GM12878 (cell line): ENCODE measurements at regions not wholly inside any gene's neighbourhood (a gene's known extent, or its start where the extent isn't known, plus 50 kb on each side); places are given as distances from the start of the nearest gene placed in this dataset.

Experiments used
- ATAC-seq: fragments of 200-7000 bp; cut with Tn5 transposase; 3 replicates; pipeline ENCODE4 v1.9.1; 2020; ENCODE audit warnings: mild to moderate bottlenecking, moderate library complexity
- BruUV-seq: library from RNA; stranded (reverse); fragments of 400-500 nt; replicated peaks from 2 replicates; lab custom pipeline; 2021; lab: Mats Ljungman, UMichigan
- CTCF ChIA-PET: fragments of 300-600 bp; sonication (Branson Sonifier 250); formaldehyde crosslinking; extraction: SDS; loops from one replicate; lab custom pipeline; 2021; ENCODE audit warnings: inconsistent platforms; lab: Yijun Ruan, JAX
- POLR2A ChIA-PET: fragments of 350-600 bp; formaldehyde crosslinking; extraction: SDS; loops from one replicate; lab custom pipeline; 2021; ENCODE audit warnings: inconsistent platforms; lab: Charles Lee
- RAD21 ChIA-PET: fragments of 300-600 bp; sonication (Branson Sonifier 250); formaldehyde crosslinking; loops from one replicate; lab custom pipeline; 2023; ENCODE audit warnings: antibody characterized with exemption; ENCODE audit not compliant: unreplicated experiment; lab: Charles Lee
- SMC1A ChIA-PET: fragments of 300-600 bp; sonication (Branson Sonifier 250); formaldehyde crosslinking; loops from one replicate; lab custom pipeline; 2023; ENCODE audit not compliant: unreplicated experiment, uncharacterized antibody; lab: Charles Lee
- DNase-seq: peaks from one replicate; pipeline ENCODE4 v3.0.0-alpha.2; 2011; ENCODE audit warnings: low read depth, low spot score
- FAIRE-seq: peaks from 3 replicates; lab custom pipeline; 2011; peaks lifted over from hg19 to GRCh38; lab: Jason Lieb, UNC
- H2AFZ ChIP-seq: 2 replicates; pipeline ENCODE4 v1.6.0; 2011; ENCODE audit warnings: low read depth, low read length, control low read depth; ENCODE audit not compliant: control insufficient read depth
- H3K27ac ChIP-seq: 2 replicates; pipeline ENCODE4 v1.5.1; 2011; ENCODE audit warnings: control low read depth; ENCODE audit not compliant: control insufficient read depth, insufficient read depth
- H3K27me3 ChIP-seq, 2 experiments: replicated peaks in 1 of 2; 2 replicates each; pipeline versions ENCODE4 v1.6.0 to v1.6.1; 2011; ENCODE audit warnings: low read length in 1 of 2; ENCODE audit not compliant: control insufficient read depth in 2 of 2, insufficient read depth in 2 of 2
- H3K36me3 ChIP-seq, 2 experiments: 2 replicates each; pipeline ENCODE4 v1.5.1; 2011; ENCODE audit warnings: low read length in 1 of 2; ENCODE audit not compliant: control insufficient read depth in 2 of 2, insufficient read depth in 2 of 2
- H3K4me1 ChIP-seq: 2 replicates; pipeline ENCODE4 v1.6.1; 2011; ENCODE audit warnings: mild to moderate bottlenecking, low read length, moderate library complexity, mixed read lengths; ENCODE audit not compliant: control insufficient read depth, insufficient read depth
- H3K4me2 ChIP-seq: 2 replicates; pipeline ENCODE4 v1.6.0; 2011; ENCODE audit warnings: control low read depth; ENCODE audit not compliant: control insufficient read depth, insufficient read depth
- H3K4me3 ChIP-seq: fragments of 200-600 bp; sonication (generic); 2 replicates; pipeline ENCODE4 v1.5.1; 2016
- H3K79me2 ChIP-seq: 2 replicates; pipeline ENCODE4 v1.6.0; 2011; ENCODE audit warnings: low read length; ENCODE audit not compliant: control insufficient read depth, insufficient read depth
- H3K9ac ChIP-seq: 2 replicates; pipeline ENCODE4 v1.8.0; 2011; ENCODE audit warnings: low read length, control low read depth, mixed read lengths; ENCODE audit not compliant: control insufficient read depth, insufficient read depth
- H3K9me3 ChIP-seq: replicated peaks from 3 replicates; pipeline ENCODE4 v1.5.1; 2011; ENCODE audit warnings: mild to moderate bottlenecking, low read length; ENCODE audit not compliant: control insufficient read depth, insufficient read depth
- H4K20me1 ChIP-seq: 2 replicates; pipeline ENCODE4 v1.6.0; 2011; ENCODE audit not compliant: control insufficient read depth, insufficient read depth
- MEF2A ChIP-seq: IDR thresholded peaks from 2 replicates; pipeline ENCODE4 v1.6.1; 2011; ENCODE audit warnings: low read depth, mild to moderate bottlenecking, low read length, moderate library complexity; ENCODE audit not compliant: insufficient read depth
- MYC ChIP-seq: IDR thresholded peaks from 2 replicates; pipeline ENCODE4 v1.6.1; 2011; ENCODE audit warnings: mild to moderate bottlenecking, low read length, moderate library complexity, inconsistent platforms; ENCODE audit not compliant: insufficient read depth, insufficient replicate concordance, insufficient read length, severe bottlenecking
- NR2F1 ChIP-seq: fragments of 450-650 bp; conservative IDR thresholded peaks from 2 replicates; pipeline ENCODE4 v1.6.1; 2017; ENCODE audit warnings: mild to moderate bottlenecking
- SMAD1 ChIP-seq: fragments of 450-650 bp; IDR thresholded peaks from 2 replicates; pipeline ENCODE4 v1.6.1; 2018; ENCODE audit warnings: mild to moderate bottlenecking, low read depth; ENCODE audit not compliant: partially characterized antibody
- SP1 ChIP-seq: IDR thresholded peaks from one replicate; pipeline ENCODE4 v1.6.1; 2011; ENCODE audit warnings: low read depth, low read length
- SRF ChIP-seq, 2 experiments: IDR thresholded peaks; 2 replicates each; pipeline ENCODE4 v1.6.1; 2011; ENCODE audit warnings: low read depth in 2 of 2, low read length in 2 of 2, mild to moderate bottlenecking in 1 of 2, moderate library complexity in 1 of 2
- STAT1 ChIP-seq: fragments of 450-650 bp; conservative IDR thresholded peaks from 2 replicates; pipeline ENCODE4 v1.6.1; 2014; ENCODE audit warnings: antibody characterized with exemption, mild to moderate bottlenecking
- TCF7 ChIP-seq: IDR thresholded peaks from 2 replicates; pipeline ENCODE4 v1.6.1; 2014; ENCODE audit warnings: antibody characterized with exemption, borderline replicate concordance
- ZNF622 ChIP-seq: fragments of 450-650 bp; IDR thresholded peaks from 2 replicates; pipeline ENCODE4 v1.6.1; 2017; ENCODE audit warnings: mild to moderate bottlenecking, inconsistent platforms
- WGBS: methylation state at CpG from one replicate; pipeline ENCODE4 v1.1.6; 2016; ENCODE audit warnings: low lambda C conversion rate; ENCODE audit not compliant: insufficient replicate concordance, insufficient coverage; ENCODE audit errors: missing lambda C conversion rate; 5-methylcytosine and 5-hydroxymethylcytosine counted together
- in situ Hi-C: fragments of 300-500 bp; cut with MboI; formaldehyde crosslinking; loops from 9 replicates; pipeline ENCODE4 v1.14.3; 2018; ENCODE audit warnings: mixed read lengths
- intact Hi-C: fragments of 100-400 bp; cut with micrococcal nuclease; formaldehyde crosslinking; loops from one replicate; pipeline ENCODE4 v1.14.2; 2022; ENCODE audit not compliant: unreplicated experiment
- TF ChIP-seq, protein P1 (sequence below), 3 experiments: IDR thresholded peaks in 2 of 3; conservative IDR thresholded peaks in 1 of 3; 2 replicates each; pipeline ENCODE4 v1.5.1; 2011; ENCODE audit warnings: low read depth in 3 of 3, low read length in 3 of 3, mild to moderate bottlenecking in 3 of 3, control low read depth in 2 of 3, moderate library complexity in 2 of 3, inconsistent platforms in 1 of 3, mixed read lengths in 1 of 3; ENCODE audit not compliant: control insufficient read depth in 2 of 3, insufficient read depth in 1 of 3; ENCODE audit errors: extremely low read depth in 1 of 3

DNA sequence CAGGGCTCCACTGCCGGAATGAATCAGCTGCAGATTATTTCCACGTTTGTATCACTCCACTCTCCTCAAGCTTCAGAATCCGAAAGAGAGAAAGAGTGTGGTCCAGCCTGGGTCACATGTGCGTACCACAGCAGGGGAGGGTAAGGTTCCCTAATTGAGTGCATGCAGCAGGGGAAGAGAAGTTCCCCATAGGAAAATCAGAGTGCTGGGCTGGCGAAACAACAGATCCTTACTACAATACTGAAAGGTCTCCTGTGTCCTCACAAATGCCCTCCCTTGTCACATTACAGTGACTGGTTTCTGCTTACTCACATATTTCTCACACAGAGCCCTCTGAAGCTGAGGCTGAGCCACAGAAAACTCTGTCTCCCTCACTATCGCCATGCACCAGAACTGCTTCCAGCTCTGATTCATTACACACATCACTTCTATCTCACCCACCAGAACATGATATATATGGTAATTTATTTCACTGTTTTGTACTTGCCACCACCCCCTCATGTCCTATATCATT lies 532.2 kb upstream of the TUSC1 start:
- RAD21 ChIA-PET, result no interaction called here

More for the DNA sequence above, 532.2 kb upstream of the TUSC1 start:
- TF ChIP-seq ZNF622 (no peak), STAT1 (no peak), MEF2A (no peak), SRF (IDR thresholded peaks at IDR 0.05; ENCODE audit: low read depth in 2 of 2, low read length in 2 of 2) (no peak), SP1 (no peak), NR2F1 (no peak), MYC (no peak), TCF7 (no peak), SMAD1 (no peak)
- TF ChIP-seq, protein P1, sequence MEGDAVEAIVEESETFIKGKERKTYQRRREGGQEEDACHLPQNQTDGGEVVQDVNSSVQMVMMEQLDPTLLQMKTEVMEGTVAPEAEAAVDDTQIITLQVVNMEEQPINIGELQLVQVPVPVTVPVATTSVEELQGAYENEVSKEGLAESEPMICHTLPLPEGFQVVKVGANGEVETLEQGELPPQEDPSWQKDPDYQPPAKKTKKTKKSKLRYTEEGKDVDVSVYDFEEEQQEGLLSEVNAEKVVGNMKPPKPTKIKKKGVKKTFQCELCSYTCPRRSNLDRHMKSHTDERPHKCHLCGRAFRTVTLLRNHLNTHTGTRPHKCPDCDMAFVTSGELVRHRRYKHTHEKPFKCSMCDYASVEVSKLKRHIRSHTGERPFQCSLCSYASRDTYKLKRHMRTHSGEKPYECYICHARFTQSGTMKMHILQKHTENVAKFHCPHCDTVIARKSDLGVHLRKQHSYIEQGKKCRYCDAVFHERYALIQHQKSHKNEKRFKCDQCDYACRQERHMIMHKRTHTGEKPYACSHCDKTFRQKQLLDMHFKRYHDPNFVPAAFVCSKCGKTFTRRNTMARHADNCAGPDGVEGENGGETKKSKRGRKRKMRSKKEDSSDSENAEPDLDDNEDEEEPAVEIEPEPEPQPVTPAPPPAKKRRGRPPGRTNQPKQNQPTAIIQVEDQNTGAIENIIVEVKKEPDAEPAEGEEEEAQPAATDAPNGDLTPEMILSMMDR (IDR thresholded peaks at IDR 0.05 in 2 of 3, conservative IDR thresholded peaks at IDR 0.05 in 1 of 3; ENCODE audit: control insufficient read depth in 2 of 3, extremely low read depth in 1 of 3, insufficient read depth in 1 of 3, low read depth in 3 of 3, low read length in 3 of 3), result no peak
- DNase-seq, result no peak
- in situ Hi-C loops, result no loop called here
- SMC1A ChIA-PET, result no interaction called here
- FAIRE-seq, result no peak
- Histone ChIP-seq H3K4me2 (no peak overlapping the region), H3K36me3 (no peaks in the 10 kb centered on the region), H4K20me1 (no peaks in the 10 kb centered on the region), H3K9ac (no peak overlapping the region), H3K79me2 (no peaks in the 10 kb centered on the region), H3K27ac (no peak overlapping the region), H3K9me3 (no peaks in the 10 kb centered on the region), H3K27me3 (no peaks in the 10 kb centered on the region), H3K4me1 (no peaks in the 10 kb centered on the region), H3K4me3 (no peak overlapping the region), H2AFZ (no peak overlapping the region)
- WGBS, result 2% methylated on average over 6 of the region's 6 CpGs
- ATAC-seq, result peak; percentile 37
- BruUV-seq, result no TSS peak
- CTCF ChIA-PET, result no interaction called here
- intact Hi-C loops, result no loop called here
- POLR2A ChIA-PET, result no interaction called here
